OCI-LY3 (cell line): ENCODE measurements at regions not wholly inside any gene's neighbourhood (a gene's known extent, or its start where the extent isn't known, plus 50 kb on each side); places are given as distances from the start of the nearest gene placed in this dataset.

Source experiments
- CTCF ChIP-seq: fragments of 200-600, 300-600 bp; sonication (generic); IDR thresholded peaks from 2 replicates; pipeline ENCODE4 v1.5.1; 2014; ENCODE audit warnings: antibody characterized with exemption, low read length, low read depth
- EZH2phosphoT487 ChIP-seq: fragments of 200-600 bp; shearing (Covaris generic); IDR thresholded peaks from 2 replicates; pipeline ENCODE4 v1.6.1; 2018; ENCODE audit warnings: antibody characterized with exemption, mixed run types, low read depth

GRCh38 chr9:26334706-26335105, 557.9 kb downstream of the CAAP1 start:
- no peak for TF ChIP-seq CTCF
- no peak for TF ChIP-seq EZH2phosphoT487
